ENCODE measurements at regions not wholly inside any gene's neighbourhood (a gene's known extent, or its start where the extent isn't known, plus 50 kb on each side); places are given as distances from the start of the nearest gene placed in this dataset.

DNA sequence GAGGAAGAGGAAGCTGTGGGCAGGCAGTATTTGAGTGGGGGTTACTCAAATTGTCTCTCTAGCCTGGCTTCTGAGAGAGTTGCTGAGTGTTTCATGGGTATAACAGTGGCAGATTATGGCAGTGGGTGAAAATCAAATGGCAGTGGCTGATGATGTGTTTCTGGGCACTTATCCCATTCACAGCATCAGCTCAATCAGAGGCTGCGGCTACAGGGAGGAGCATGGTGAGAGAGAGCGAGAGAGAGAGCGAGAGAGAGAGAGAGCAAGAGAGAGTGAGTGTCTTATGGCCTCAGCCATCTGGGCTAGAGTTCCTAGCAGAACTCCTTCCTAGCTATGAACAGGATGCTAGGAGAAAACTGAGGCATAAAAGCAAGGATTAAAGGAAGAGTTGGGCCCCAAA lies 178.9 kb downstream of the OLFM4 start:
- Histone ChIP-seq H3K4me1 (ENCODE audit: insufficient read depth, low read length) (no peaks in the 10 kb centered on the region), H3K27ac (ENCODE audit: insufficient read length, low read depth, low read length) (no peak overlapping the region), H3K9ac (ENCODE audit: extremely low read depth, insufficient read length, low read length) (no peak overlapping the region), H3K14ac (ENCODE audit: insufficient read depth, low read length) (no peak overlapping the region), H4K5ac (ENCODE audit: insufficient read length, low read depth, low read length) (no peak overlapping the region), H2AFZ (ENCODE audit: low read length) (no peak overlapping the region), H2AK5ac (ENCODE audit: insufficient read length, low read length) (no peak overlapping the region), H3K79me1 (ENCODE audit: insufficient read depth, low read depth, low read length, poor library complexity, severe bottlenecking) (no peaks in the 10 kb centered on the region), H3K23me2 (ENCODE audit: insufficient read length, low read depth, low read length, poor library complexity, severe bottlenecking) (no peaks in the 10 kb centered on the region), H2BK120ac (ENCODE audit: low read depth, low read length, poor library complexity, severe bottlenecking) (no peak overlapping the region), H2BK5ac (ENCODE audit: insufficient read length, low read length) (no peak overlapping the region), H3K18ac (ENCODE audit: insufficient read length, low read depth, low read length) (no peak overlapping the region), H3K9me3 (ENCODE audit: control insufficient read depth, low read depth, low read length) (no peaks in the 10 kb centered on the region), H3K23ac (ENCODE audit: insufficient read length, low read depth, low read length) (no peak overlapping the region), H4K8ac (replicated peaks; ENCODE audit: insufficient read length, low read depth, low read length) (no peak overlapping the region), H3K4ac (ENCODE audit: low read depth, low read length) (no peak overlapping the region), H3K4me2 (ENCODE audit: insufficient read depth, insufficient read length, low read length) (no peak overlapping the region), H3K56ac (ENCODE audit: insufficient read length, low read depth, low read length) (no peak overlapping the region), H3K79me2 (ENCODE audit: insufficient read depth, low read length) (no peaks in the 10 kb centered on the region), H4K91ac (ENCODE audit: insufficient read length, low read depth, low read length) (no peak overlapping the region), H3K27me3 (ENCODE audit: insufficient read depth, low read length) (no peaks in the 10 kb centered on the region), H4K20me1 (ENCODE audit: control insufficient read depth, insufficient read depth, insufficient read length) (no peaks in the 10 kb centered on the region), H2BK12ac (ENCODE audit: insufficient read length, low read depth, low read length) (no peak overlapping the region), H2BK15ac (ENCODE audit: low read depth, low read length) (no peak overlapping the region), H3T11ph (ENCODE audit: low read length) (no peak overlapping the region), H2BK20ac (ENCODE audit: low read depth, low read length, poor library complexity, severe bottlenecking) (no peak overlapping the region)
- Mint-ChIP-seq H3K36me3 (ENCODE audit: insufficient read depth in 1 of 3, low read depth in 3 of 3) (no peaks in the 10 kb centered on the region), H3K9me3 (no peaks in the 10 kb centered on the region), H3K27ac (no peak overlapping the region; a peak in 1 of 7 replicates), H3K27me3 (ENCODE audit: low read depth) (peaks cover 32% of the 10 kb centered on the region), H3K4me3 (no peak overlapping the region), H3K4me1 (0 out of 4 replicates have a peak, but pooled peaks cover 0 to 2% of the 10 kb centered on the region in 2 experiments)
- DNase-seq: no peak
- no CpG with 5 or more reads among the region's 3 CpGs for WGBS (ENCODE audit: extremely low coverage, insufficient read length, low lambda C conversion rate)
- TF ChIP-seq CTCF (conservative IDR thresholded peaks at IDR 0.05): no peak

Measured in H9 (cell line).